Hepatocyte (in vitro differentiated cells): ENCODE measurements at regions not wholly inside any gene's neighbourhood (a gene's known extent, or its start where the extent isn't known, plus 50 kb on each side); places are given as distances from the start of the nearest gene placed in this dataset.

Experiments
- DNase-seq: peaks from one replicate; pipeline ENCODE4 v3.0.0-alpha.2; 2016; ENCODE audit warnings: low spot score
- H2AFZ ChIP-seq: fragments of 200-600 bp; sonication (generic); 2 replicates; pipeline ENCODE4 v1.6.0; 2016; ENCODE audit warnings: antibody characterized with exemption, mild to moderate bottlenecking
- H3K27ac ChIP-seq: fragments of 200-600 bp; sonication (generic); 2 replicates; pipeline ENCODE4 v1.5.1; 2016; ENCODE audit warnings: mild to moderate bottlenecking
- H3K27me3 ChIP-seq: fragments of 200-600 bp; sonication (generic); 2 replicates; pipeline ENCODE4 v1.6.1; 2016
- H3K36me3 ChIP-seq: fragments of 200-600 bp; sonication (generic); replicated peaks from 2 replicates; pipeline ENCODE4 v1.5.1; 2016; ENCODE audit warnings: low read depth; ENCODE audit not compliant: insufficient read depth
- H3K4me1 ChIP-seq: fragments of 200-600 bp; sonication (generic); 2 replicates; pipeline ENCODE4 v1.5.1; 2016; ENCODE audit warnings: mild to moderate bottlenecking, moderate library complexity; ENCODE audit not compliant: insufficient read depth
- H3K4me2 ChIP-seq: fragments of 200-600 bp; sonication (generic); 2 replicates; pipeline ENCODE4 v1.6.0; 2016
- H3K4me3 ChIP-seq: fragments of 200-600 bp; sonication (generic); 2 replicates; pipeline ENCODE4 v1.5.1; 2016; ENCODE audit warnings: mild to moderate bottlenecking
- H3K79me2 ChIP-seq: fragments of 200-600 bp; sonication (generic); 2 replicates; pipeline ENCODE4 v1.6.0; 2017; ENCODE audit warnings: mild to moderate bottlenecking
- H3K9me2 ChIP-seq: fragments of 200-600 bp; sonication (generic); replicated peaks from 2 replicates; pipeline ENCODE4 v1.6.0; 2017; ENCODE audit warnings: mild to moderate bottlenecking; ENCODE audit not compliant: insufficient read depth
- H3K9me3 ChIP-seq: fragments of 200-600 bp; sonication (generic); 2 replicates; pipeline ENCODE4 v1.5.1; 2016; ENCODE audit warnings: low read depth, mild to moderate bottlenecking
- H4K20me1 ChIP-seq: fragments of 200-600 bp; sonication (generic); 2 replicates; pipeline ENCODE4 v1.6.0; 2016; ENCODE audit warnings: mild to moderate bottlenecking; ENCODE audit not compliant: insufficient read depth, poor library complexity, severe bottlenecking
- CTCF ChIP-seq: fragments of 200-600 bp; sonication (generic); IDR thresholded peaks from 2 replicates; pipeline ENCODE4 v1.5.1; 2016; ENCODE audit warnings: antibody characterized with exemption, mild to moderate bottlenecking; ENCODE audit not compliant: poor library complexity
- EZH2 ChIP-seq: fragments of 200-600 bp; sonication (generic); IDR thresholded peaks from 2 replicates; pipeline ENCODE4 v1.6.1; 2016; ENCODE audit warnings: antibody characterized with exemption, mild to moderate bottlenecking, borderline replicate concordance
- EZH2phosphoT487 ChIP-seq: fragments of 200-600 bp; sonication (generic); IDR thresholded peaks from one replicate; pipeline ENCODE4 v1.6.1; 2018; ENCODE audit warnings: antibody characterized with exemption, mild to moderate bottlenecking, low read depth, moderate library complexity; ENCODE audit not compliant: unreplicated experiment, severe bottlenecking
- WGBS: methylation state at CpG from one replicate; pipeline ENCODE4 v1.1.6; 2016; ENCODE audit warnings: low lambda C conversion rate; ENCODE audit errors: missing lambda C conversion rate; 5-methylcytosine and 5-hydroxymethylcytosine counted together

GRCh38 chr9:27799326-27799725, 226.0 kb upstream of the C9orf72 start:
- DNase-seq: no peak
- 88% methylated on average over 1 of the region's 1 CpG for WGBS

GRCh38 chr9:27800159-27800558, 226.9 kb upstream of the C9orf72 start:
- no peak for TF ChIP-seq EZH2
- no peak for TF ChIP-seq EZH2phosphoT487
- TF ChIP-seq CTCF: no peak
- no peak overlapping the region for H3K27ac ChIP-seq
- no peaks in the 10 kb centered on the region for H3K9me2 ChIP-seq
- H3K79me2 ChIP-seq: no peaks in the 10 kb centered on the region
- no peak overlapping the region for H3K4me2 ChIP-seq
- no peaks in the 10 kb centered on the region for H3K36me3 ChIP-seq
- no peaks in the 10 kb centered on the region for H3K4me1 ChIP-seq
- WGBS: 47% methylated on average over 1 of the region's 1 CpG
- no peak for DNase-seq
- no peaks in the 10 kb centered on the region for H4K20me1 ChIP-seq
- H3K4me3 ChIP-seq: no peak overlapping the region
- no peaks in the 10 kb centered on the region for H3K27me3 ChIP-seq
- H2AFZ ChIP-seq: no peak overlapping the region
- no peaks in the 10 kb centered on the region for H3K9me3 ChIP-seq

More at GRCh38 chr9:27799326-27799725, 226.0 kb upstream of the C9orf72 start:
- H3K4me1 ChIP-seq: no peaks in the 10 kb centered on the region
- no peaks in the 10 kb centered on the region for H3K79me2 ChIP-seq
- no peaks in the 10 kb centered on the region for H3K36me3 ChIP-seq
- H3K27me3 ChIP-seq: no peaks in the 10 kb centered on the region
- no peak overlapping the region for H2AFZ ChIP-seq
- no peak overlapping the region for H3K4me3 ChIP-seq
- no peak overlapping the region for H3K4me2 ChIP-seq
- H4K20me1 ChIP-seq: no peaks in the 10 kb centered on the region
- no peaks in the 10 kb centered on the region for H3K9me3 ChIP-seq
- no peak for TF ChIP-seq EZH2
- TF ChIP-seq EZH2phosphoT487: no peak
- no peak for TF ChIP-seq CTCF
- no peaks in the 10 kb centered on the region for H3K9me2 ChIP-seq
- H3K27ac ChIP-seq: no peak overlapping the region

GRCh38 chr9:27800692-27801370, 227.6 kb upstream of the C9orf72 start:
- H2AFZ ChIP-seq: no peak overlapping the region
- no peaks in the 10 kb centered on the region for H3K79me2 ChIP-seq
- no peaks in the 10 kb centered on the region for H3K9me2 ChIP-seq
- no peaks in the 10 kb centered on the region for H3K36me3 ChIP-seq
- H3K27me3 ChIP-seq: no peaks in the 10 kb centered on the region
- H3K4me1 ChIP-seq: no peaks in the 10 kb centered on the region
- no peak overlapping the region for H3K27ac ChIP-seq
- no peak overlapping the region for H3K4me2 ChIP-seq
- TF ChIP-seq CTCF: no peak
- no peak for TF ChIP-seq EZH2phosphoT487
- no peak for TF ChIP-seq EZH2
- 81% methylated on average over 2 of the region's 2 CpGs for WGBS
- DNase-seq: no peak
- H4K20me1 ChIP-seq: no peaks in the 10 kb centered on the region
- H3K4me3 ChIP-seq: no peak overlapping the region
- no peaks in the 10 kb centered on the region for H3K9me3 ChIP-seq

- WGBS: 89% methylated on average over 6 of the region's 6 CpGs
- no peak for DNase-seq
These were observed 228.3 kb upstream of the C9orf72 start for GRCh38 chr9:27801545-27801944.

More at GRCh38 chr9:27801545-27801944, 228.3 kb upstream of the C9orf72 start:
- Histone ChIP-seq H3K27me3 (no peaks in the 10 kb centered on the region), H2AFZ (no peak overlapping the region), H3K79me2 (no peaks in the 10 kb centered on the region), H3K4me2 (no peak overlapping the region), H3K9me2 (no peaks in the 10 kb centered on the region), H3K27ac (no peak overlapping the region), H3K4me1 (no peaks in the 10 kb centered on the region), H3K4me3 (no peak overlapping the region), H3K36me3 (no peaks in the 10 kb centered on the region), H4K20me1 (no peaks in the 10 kb centered on the region), H3K9me3 (no peaks in the 10 kb centered on the region)
- TF ChIP-seq EZH2 (no peak), CTCF (no peak), EZH2phosphoT487 (no peak)
